ENCODE measurements at regions not wholly inside any gene's neighbourhood (a gene's known extent, or its start where the extent isn't known, plus 50 kb on each side); places are given as distances from the start of the nearest gene placed in this dataset.

GRCh38 chr13:61810065-61810464 is 394.4 kb upstream of the PCDH20 start (continued):
- TF ChIP-seq, protein P1, sequence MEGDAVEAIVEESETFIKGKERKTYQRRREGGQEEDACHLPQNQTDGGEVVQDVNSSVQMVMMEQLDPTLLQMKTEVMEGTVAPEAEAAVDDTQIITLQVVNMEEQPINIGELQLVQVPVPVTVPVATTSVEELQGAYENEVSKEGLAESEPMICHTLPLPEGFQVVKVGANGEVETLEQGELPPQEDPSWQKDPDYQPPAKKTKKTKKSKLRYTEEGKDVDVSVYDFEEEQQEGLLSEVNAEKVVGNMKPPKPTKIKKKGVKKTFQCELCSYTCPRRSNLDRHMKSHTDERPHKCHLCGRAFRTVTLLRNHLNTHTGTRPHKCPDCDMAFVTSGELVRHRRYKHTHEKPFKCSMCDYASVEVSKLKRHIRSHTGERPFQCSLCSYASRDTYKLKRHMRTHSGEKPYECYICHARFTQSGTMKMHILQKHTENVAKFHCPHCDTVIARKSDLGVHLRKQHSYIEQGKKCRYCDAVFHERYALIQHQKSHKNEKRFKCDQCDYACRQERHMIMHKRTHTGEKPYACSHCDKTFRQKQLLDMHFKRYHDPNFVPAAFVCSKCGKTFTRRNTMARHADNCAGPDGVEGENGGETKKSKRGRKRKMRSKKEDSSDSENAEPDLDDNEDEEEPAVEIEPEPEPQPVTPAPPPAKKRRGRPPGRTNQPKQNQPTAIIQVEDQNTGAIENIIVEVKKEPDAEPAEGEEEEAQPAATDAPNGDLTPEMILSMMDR (conservative IDR thresholded peaks at IDR 0.05; ENCODE audit: low read depth in 2 of 2) = no peak
- TF ChIP-seq ETS1 (IDR thresholded peaks at IDR 0.05) (no peak), ZNF114 (CRISPR knock-in tag; IDR thresholded peaks at IDR 0.05) (no peak), ZNF331 (CRISPR knock-in tag; IDR thresholded peaks at IDR 0.05; ENCODE audit: low read depth) (no peak), EZH2phosphoT487 (IDR thresholded peaks at IDR 0.05; ENCODE audit: unreplicated experiment) (no peak)
- TF ChIP-seq, protein P2, sequence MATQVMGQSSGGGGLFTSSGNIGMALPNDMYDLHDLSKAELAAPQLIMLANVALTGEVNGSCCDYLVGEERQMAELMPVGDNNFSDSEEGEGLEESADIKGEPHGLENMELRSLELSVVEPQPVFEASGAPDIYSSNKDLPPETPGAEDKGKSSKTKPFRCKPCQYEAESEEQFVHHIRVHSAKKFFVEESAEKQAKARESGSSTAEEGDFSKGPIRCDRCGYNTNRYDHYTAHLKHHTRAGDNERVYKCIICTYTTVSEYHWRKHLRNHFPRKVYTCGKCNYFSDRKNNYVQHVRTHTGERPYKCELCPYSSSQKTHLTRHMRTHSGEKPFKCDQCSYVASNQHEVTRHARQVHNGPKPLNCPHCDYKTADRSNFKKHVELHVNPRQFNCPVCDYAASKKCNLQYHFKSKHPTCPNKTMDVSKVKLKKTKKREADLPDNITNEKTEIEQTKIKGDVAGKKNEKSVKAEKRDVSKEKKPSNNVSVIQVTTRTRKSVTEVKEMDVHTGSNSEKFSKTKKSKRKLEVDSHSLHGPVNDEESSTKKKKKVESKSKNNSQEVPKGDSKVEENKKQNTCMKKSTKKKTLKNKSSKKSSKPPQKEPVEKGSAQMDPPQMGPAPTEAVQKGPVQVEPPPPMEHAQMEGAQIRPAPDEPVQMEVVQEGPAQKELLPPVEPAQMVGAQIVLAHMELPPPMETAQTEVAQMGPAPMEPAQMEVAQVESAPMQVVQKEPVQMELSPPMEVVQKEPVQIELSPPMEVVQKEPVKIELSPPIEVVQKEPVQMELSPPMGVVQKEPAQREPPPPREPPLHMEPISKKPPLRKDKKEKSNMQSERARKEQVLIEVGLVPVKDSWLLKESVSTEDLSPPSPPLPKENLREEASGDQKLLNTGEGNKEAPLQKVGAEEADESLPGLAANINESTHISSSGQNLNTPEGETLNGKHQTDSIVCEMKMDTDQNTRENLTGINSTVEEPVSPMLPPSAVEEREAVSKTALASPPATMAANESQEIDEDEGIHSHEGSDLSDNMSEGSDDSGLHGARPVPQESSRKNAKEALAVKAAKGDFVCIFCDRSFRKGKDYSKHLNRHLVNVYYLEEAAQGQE (IDR thresholded peaks at IDR 0.05; ENCODE audit: unreplicated experiment) = no peak

DNA sequence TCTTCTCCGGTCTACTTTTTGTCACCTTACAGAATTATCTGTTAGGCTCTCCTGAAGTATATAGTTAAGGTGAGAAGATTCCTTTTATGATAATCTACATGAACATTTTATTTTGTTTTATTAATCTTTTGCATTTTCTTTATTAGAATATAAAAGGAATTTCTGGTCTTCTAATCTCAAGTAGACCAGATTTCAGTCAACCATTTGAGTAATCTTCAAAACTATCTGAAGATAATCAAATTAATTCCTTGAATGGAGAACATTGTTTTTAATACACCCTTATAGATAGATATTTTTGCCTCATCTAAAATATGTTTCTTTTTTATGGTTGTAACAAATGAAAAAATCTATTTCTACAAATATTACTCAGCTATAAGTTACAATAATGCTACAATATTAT is 381.7 kb upstream of the PCDH20 start:
- H3K27ac Mint-ChIP-seq = no peak overlapping the region
- ATAC-seq (no peak), DNase-seq (ENCODE audit: low spot score) (no peak)
- H3K4me3 Mint-ChIP-seq = no peak overlapping the region
- Histone ChIP-seq H3K4me3 (no peak overlapping the region), H3K4me2 (no peak overlapping the region), H3K27me3 (ENCODE audit: insufficient read depth) (no peaks in the 10 kb centered on the region), H3F3A (replicated peaks; ENCODE audit: low read depth) (no peaks in the 10 kb centered on the region), H3K79me2 (replicated peaks; ENCODE audit: insufficient read depth) (no peaks in the 10 kb centered on the region), H2AFZ (no peak overlapping the region), H4K20me1 (replicated peaks; ENCODE audit: insufficient read depth) (no peaks in the 10 kb centered on the region), H3K36me3 (ENCODE audit: insufficient read depth) (no peaks in the 10 kb centered on the region), H3K27ac (ENCODE audit: low read depth) (no peak overlapping the region), H3K4me1 (ENCODE audit: insufficient read depth) (no peaks in the 10 kb centered on the region), H3K9me2 (ENCODE audit: insufficient read depth) (no peaks in the 10 kb centered on the region)
- no peaks in the 10 kb centered on the region for H3K36me3 Mint-ChIP-seq (ENCODE audit: low read depth)
- H3K9me3 Mint-ChIP-seq = no peaks in the 10 kb centered on the region
- no peaks in the 10 kb centered on the region for H3K4me1 Mint-ChIP-seq
- no peaks in the 10 kb centered on the region for H3K27me3 Mint-ChIP-seq (ENCODE audit: insufficient read depth, low read depth, poor library complexity)
- TF ChIP-seq ETS1 (IDR thresholded peaks at IDR 0.05) (no peak), EZH2phosphoT487 (IDR thresholded peaks at IDR 0.05; ENCODE audit: unreplicated experiment) (no peak), EZH2 (IDR thresholded peaks at IDR 0.05; ENCODE audit: low read depth, unreplicated experiment) (no peak), POLR2AphosphoS5 (IDR thresholded peaks at IDR 0.05; ENCODE audit: low read depth) (no peak), CREB1 (CRISPR knock-in tag; IDR thresholded peaks at IDR 0.05; ENCODE audit: low read depth) (no peak)
- TF ChIP-seq, protein P1 (conservative IDR thresholded peaks at IDR 0.05; ENCODE audit: low read depth in 2 of 2) = no peak
- TF ChIP-seq, protein P2 (IDR thresholded peaks at IDR 0.05; ENCODE audit: unreplicated experiment) = no peak

All from GM23338 (cell line).